ENCODE measurements at regions not wholly inside any gene's neighbourhood (a gene's known extent, or its start where the extent isn't known, plus 50 kb on each side); places are given as distances from the start of the nearest gene placed in this dataset.

DNA sequence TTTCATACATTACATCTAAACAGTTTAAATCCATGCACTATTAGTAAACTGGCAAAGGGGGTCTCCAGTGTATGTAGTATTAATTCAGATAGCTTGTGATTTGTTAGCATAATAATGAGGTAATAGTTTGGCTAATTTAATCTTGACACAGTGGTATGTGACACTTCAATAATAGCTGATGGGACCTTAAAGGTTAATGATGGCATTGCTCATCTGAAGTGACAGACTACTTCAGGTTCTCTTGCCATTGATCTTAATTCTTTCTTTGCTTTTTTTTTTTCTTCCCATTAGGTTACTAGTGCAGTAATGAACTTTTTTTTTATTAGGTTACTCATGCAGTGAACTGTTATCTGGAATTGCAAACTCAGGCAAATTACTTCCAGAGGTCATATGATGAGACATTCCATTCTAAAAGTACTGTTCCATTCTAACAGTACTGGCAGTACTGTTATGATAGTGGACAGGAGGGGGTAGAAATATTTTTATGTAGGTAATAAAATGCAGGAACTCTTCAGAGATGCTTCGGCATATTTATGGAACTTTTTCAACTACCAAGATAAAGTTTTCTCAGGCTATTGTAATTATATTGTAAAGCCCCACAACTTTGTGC is 911.3 kb upstream of the LCORL start:
- H3K9me3 ChIP-seq (ENCODE audit: control insufficient read depth, low read depth, low read length) = no peaks in the 10 kb centered on the region
- H2BK20ac ChIP-seq (ENCODE audit: low read depth, low read length, poor library complexity, severe bottlenecking) = no peak overlapping the region
- H3K18ac ChIP-seq (ENCODE audit: insufficient read length, low read depth, low read length) = no peak overlapping the region
- no peaks in the 10 kb centered on the region for H4K20me1 ChIP-seq (ENCODE audit: control insufficient read depth, insufficient read depth, insufficient read length)
- DNase-seq = no peak
- H3K36me3 Mint-ChIP-seq (ENCODE audit: insufficient read depth in 1 of 3, low read depth in 3 of 3) = peaks cover 0 to 2% (median 0%) of the 10 kb centered on the region in 3 experiments; a peak in 1 of 7 replicates
- no peak overlapping the region for H3K4me3 Mint-ChIP-seq
- no peaks in the 10 kb centered on the region for H3K27me3 ChIP-seq (ENCODE audit: insufficient read depth, low read length)
- no peaks in the 10 kb centered on the region; a peak in 2 of 5 replicates for H3K9me3 Mint-ChIP-seq
- no CpG with 5 or more reads among the region's 1 CpG for WGBS (ENCODE audit: extremely low coverage, insufficient read length, low lambda C conversion rate)
- H4K8ac ChIP-seq (replicated peaks; ENCODE audit: insufficient read length, low read depth, low read length) = no peak overlapping the region
- H3K27ac ChIP-seq (ENCODE audit: insufficient read length, low read depth, low read length) = no peak overlapping the region
- H3K27me3 Mint-ChIP-seq (ENCODE audit: low read depth) = no peaks in the 10 kb centered on the region
- no peak overlapping the region for H4K91ac ChIP-seq (ENCODE audit: insufficient read length, low read depth, low read length)
- no peaks in the 10 kb centered on the region for H3K79me1 ChIP-seq (ENCODE audit: insufficient read depth, low read depth, low read length, poor library complexity, severe bottlenecking)
- H4K5ac ChIP-seq (ENCODE audit: insufficient read length, low read depth, low read length) = no peak overlapping the region
- H3K23me2 ChIP-seq (ENCODE audit: insufficient read length, low read depth, low read length, poor library complexity, severe bottlenecking) = no peaks in the 10 kb centered on the region
- no peak overlapping the region for H2AFZ ChIP-seq (ENCODE audit: low read length)
- H2AK5ac ChIP-seq (ENCODE audit: insufficient read length, low read length) = no peak overlapping the region
- H3K14ac ChIP-seq (ENCODE audit: insufficient read depth, low read length) = no peak overlapping the region
- H3K27ac Mint-ChIP-seq = no peak overlapping the region
- no peak overlapping the region for H2BK15ac ChIP-seq (ENCODE audit: low read depth, low read length)
- H3K79me2 ChIP-seq (ENCODE audit: insufficient read depth, low read length) = no peaks in the 10 kb centered on the region
- H2BK5ac ChIP-seq (ENCODE audit: insufficient read length, low read length) = no peak overlapping the region
- peaks cover 10 to 14% of the 10 kb centered on the region in 2 experiments for H3K4me1 Mint-ChIP-seq
- no peak overlapping the region for H3K4me2 ChIP-seq (ENCODE audit: insufficient read depth, insufficient read length, low read length)
- H2BK12ac ChIP-seq (ENCODE audit: insufficient read length, low read depth, low read length) = no peak overlapping the region
- H3K4ac ChIP-seq (ENCODE audit: low read depth, low read length) = no peak overlapping the region
- no peak overlapping the region for H3K56ac ChIP-seq (ENCODE audit: insufficient read length, low read depth, low read length)
- H3K4me1 ChIP-seq (ENCODE audit: insufficient read depth, low read length) = peaks cover 2% of the 10 kb centered on the region; the same call in 1 of the 2 replicates
- no peak overlapping the region for H2BK120ac ChIP-seq (ENCODE audit: low read depth, low read length, poor library complexity, severe bottlenecking)
- no peak overlapping the region for H3K23ac ChIP-seq (ENCODE audit: insufficient read length, low read depth, low read length)
- H3T11ph ChIP-seq (ENCODE audit: low read length) = no peak overlapping the region
- no peak overlapping the region for H3K9ac ChIP-seq (ENCODE audit: extremely low read depth, insufficient read length, low read length)
- TF ChIP-seq, protein P1, sequence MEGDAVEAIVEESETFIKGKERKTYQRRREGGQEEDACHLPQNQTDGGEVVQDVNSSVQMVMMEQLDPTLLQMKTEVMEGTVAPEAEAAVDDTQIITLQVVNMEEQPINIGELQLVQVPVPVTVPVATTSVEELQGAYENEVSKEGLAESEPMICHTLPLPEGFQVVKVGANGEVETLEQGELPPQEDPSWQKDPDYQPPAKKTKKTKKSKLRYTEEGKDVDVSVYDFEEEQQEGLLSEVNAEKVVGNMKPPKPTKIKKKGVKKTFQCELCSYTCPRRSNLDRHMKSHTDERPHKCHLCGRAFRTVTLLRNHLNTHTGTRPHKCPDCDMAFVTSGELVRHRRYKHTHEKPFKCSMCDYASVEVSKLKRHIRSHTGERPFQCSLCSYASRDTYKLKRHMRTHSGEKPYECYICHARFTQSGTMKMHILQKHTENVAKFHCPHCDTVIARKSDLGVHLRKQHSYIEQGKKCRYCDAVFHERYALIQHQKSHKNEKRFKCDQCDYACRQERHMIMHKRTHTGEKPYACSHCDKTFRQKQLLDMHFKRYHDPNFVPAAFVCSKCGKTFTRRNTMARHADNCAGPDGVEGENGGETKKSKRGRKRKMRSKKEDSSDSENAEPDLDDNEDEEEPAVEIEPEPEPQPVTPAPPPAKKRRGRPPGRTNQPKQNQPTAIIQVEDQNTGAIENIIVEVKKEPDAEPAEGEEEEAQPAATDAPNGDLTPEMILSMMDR (conservative IDR thresholded peaks at IDR 0.05) = no peak
